H7 (cell line): ENCODE measurements at regions not wholly inside any gene's neighbourhood (a gene's known extent, or its start where the extent isn't known, plus 50 kb on each side); places are given as distances from the start of the nearest gene placed in this dataset.
A peak's percentile ranks its signal among the peaks of the same experiment; 100 is the strongest.

Source experiments
- DNase-seq: peaks from one replicate; pipeline ENCODE4 v3.0.0; 2012
- H3K27me3 ChIP-seq: 2 replicates; pipeline ENCODE4 v1.6.0; 2011; ENCODE audit warnings: mild to moderate bottlenecking, low read length; ENCODE audit not compliant: control insufficient read depth, insufficient read depth
- H3K36me3 ChIP-seq: replicated peaks from 2 replicates; pipeline ENCODE4 v1.5.1; 2011; ENCODE audit warnings: low read length; ENCODE audit not compliant: control insufficient read depth, insufficient read depth
- H3K4me3 ChIP-seq: 2 replicates; pipeline ENCODE4 v1.5.1; 2011; ENCODE audit warnings: low read depth, mild to moderate bottlenecking, control low read depth, low read length, moderate library complexity; ENCODE audit not compliant: insufficient read depth

GRCh38 chr20:62575976-62576722, 66.2 kb upstream of the SLCO4A1 start:
- H3K27me3 ChIP-seq, result no peaks in the 10 kb centered on the region; the same call in 1 of the 2 replicates
- H3K36me3 ChIP-seq, result no peaks in the 10 kb centered on the region
- DNase-seq, result no peak
- H3K4me3 ChIP-seq, result no peak overlapping the region

- H3K4me3 ChIP-seq, result no peak overlapping the region
Measured at GRCh38 chr20:62576815-62577489, 65.4 kb upstream of the SLCO4A1 start.

DNA sequence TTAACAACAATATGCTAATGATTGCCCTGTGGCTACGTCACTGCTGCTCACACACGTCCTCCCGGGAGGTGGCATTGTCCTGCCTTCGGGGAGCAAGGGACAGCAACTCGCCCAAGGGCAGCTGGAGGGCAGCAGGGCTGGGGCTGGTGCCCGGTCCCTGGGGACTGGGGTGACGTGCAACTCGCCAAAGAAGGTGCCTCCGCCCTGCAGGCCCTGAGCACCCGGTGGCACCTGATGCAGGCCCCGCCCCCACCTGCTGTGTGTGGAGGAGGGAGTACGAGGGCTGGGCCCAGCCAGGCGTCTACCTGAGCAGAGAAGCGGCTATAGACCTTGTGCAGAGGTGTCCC, 64.8 kb upstream of the SLCO4A1 start:
- no peaks in the 10 kb centered on the region for H3K36me3 ChIP-seq
- no peak for DNase-seq
- H3K4me3 ChIP-seq, result no peak overlapping the region
- no peaks in the 10 kb centered on the region; the same call in 1 of the 2 replicates for H3K27me3 ChIP-seq

More at GRCh38 chr20:62576815-62577489, 65.4 kb upstream of the SLCO4A1 start:
- no peaks in the 10 kb centered on the region for H3K36me3 ChIP-seq
- peak; percentile 92 for DNase-seq
- H3K27me3 ChIP-seq, result no peaks in the 10 kb centered on the region; the same call in 1 of the 2 replicates

GRCh38 chr20:62578294-62578897, 63.9 kb upstream of the SLCO4A1 start:
- H3K36me3 ChIP-seq, result no peaks in the 10 kb centered on the region

GRCh38 chr20:62580052-62580451, 62.3 kb upstream of the SLCO4A1 start:
- no peak for DNase-seq
- Histone ChIP-seq H3K4me3 (no peak overlapping the region), H3K27me3 (no peaks in the 10 kb centered on the region; the same call in 1 of the 2 replicates), H3K36me3 (no peaks in the 10 kb centered on the region)

More at GRCh38 chr20:62578294-62578897, 63.9 kb upstream of the SLCO4A1 start:
- no peak overlapping the region for H3K4me3 ChIP-seq
- peak; percentile 79 for DNase-seq
- no peaks in the 10 kb centered on the region; the same call in 1 of the 2 replicates for H3K27me3 ChIP-seq

- no peak overlapping the region for H3K4me3 ChIP-seq
- no peak for DNase-seq
- no peaks in the 10 kb centered on the region for H3K27me3 ChIP-seq
Measured at GRCh38 chr20:62580733-62581132, 61.6 kb upstream of the SLCO4A1 start.

DNA sequence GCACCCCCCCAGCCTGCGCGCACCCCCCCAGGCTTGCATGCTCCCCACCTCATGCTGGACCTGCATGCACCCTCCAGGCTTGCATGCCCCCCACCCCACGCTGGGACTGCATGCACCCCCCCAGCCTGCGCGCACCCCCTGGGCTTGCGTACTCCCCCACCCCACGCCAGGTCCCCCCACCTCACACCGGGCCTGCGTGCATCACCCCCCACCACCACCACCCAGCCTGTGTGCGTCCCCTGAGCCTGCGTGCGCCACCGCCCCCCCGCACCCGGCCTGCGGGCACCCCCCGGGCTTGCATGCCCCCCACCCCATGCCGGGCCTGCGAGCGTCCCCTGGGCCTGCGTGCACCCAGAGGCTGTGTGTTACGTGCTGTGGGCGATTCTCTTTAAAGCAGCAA, 61.0 kb upstream of the SLCO4A1 start:
- Histone ChIP-seq H3K4me3 (no peak overlapping the region), H3K36me3 (no peaks in the 10 kb centered on the region), H3K27me3 (no peaks in the 10 kb centered on the region)
- no peak for DNase-seq

More at GRCh38 chr20:62580733-62581132, 61.6 kb upstream of the SLCO4A1 start:
- no peaks in the 10 kb centered on the region for H3K36me3 ChIP-seq

DNA sequence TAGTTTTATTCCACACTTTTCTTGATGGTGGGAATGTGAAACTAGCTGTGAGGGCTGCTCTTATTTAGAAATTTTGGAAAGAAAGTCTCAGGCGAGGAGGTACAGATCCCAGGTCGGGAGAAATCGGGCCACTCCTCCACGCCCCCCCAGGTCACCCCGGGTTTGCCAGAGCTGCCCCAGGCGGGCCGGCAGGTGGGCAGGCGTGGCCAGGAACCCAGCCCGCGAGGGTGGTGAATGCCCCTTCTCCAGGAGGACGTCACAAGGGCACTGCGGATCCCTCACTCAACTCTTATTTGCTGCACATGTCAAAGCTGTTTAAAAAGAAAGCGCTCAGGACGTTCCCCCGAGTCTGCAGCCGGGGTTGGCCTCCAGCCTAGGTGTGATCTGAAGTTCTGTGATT, 60.5 kb upstream of the SLCO4A1 start:
- no peaks in the 10 kb centered on the region for H3K27me3 ChIP-seq
- DNase-seq, result no peak

DNA sequence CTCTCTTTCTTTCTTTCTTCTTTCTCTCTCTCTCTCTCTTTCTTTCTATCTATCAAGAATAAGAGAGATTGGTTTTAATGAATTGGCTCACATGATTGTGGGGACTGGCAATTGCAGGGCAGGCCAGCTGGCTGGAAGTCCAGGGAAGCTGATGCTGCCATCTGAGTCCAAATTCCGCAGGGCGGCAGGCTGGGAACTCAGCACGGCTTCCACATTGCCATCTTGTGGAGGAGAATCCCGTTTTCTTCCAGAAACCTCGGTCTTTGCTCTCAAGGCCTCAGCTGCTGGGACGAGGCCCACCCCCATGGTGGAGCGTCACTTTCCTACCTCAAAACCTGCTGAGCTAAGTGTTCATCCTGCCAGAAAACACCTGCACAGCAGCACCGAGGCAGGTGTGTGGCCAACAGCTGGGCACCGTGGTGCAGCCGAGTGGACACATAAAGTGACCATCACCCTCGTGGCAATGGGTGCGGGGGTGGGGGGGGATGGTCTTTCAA, 58.8 kb upstream of the SLCO4A1 start:
- DNase-seq, result peak; percentile 82
- no peaks in the 10 kb centered on the region for H3K27me3 ChIP-seq
- H3K4me3 ChIP-seq, result no peak overlapping the region
- no peaks in the 10 kb centered on the region for H3K36me3 ChIP-seq

More for the DNA sequence above, 60.5 kb upstream of the SLCO4A1 start:
- Histone ChIP-seq H3K36me3 (no peaks in the 10 kb centered on the region), H3K4me3 (no peak overlapping the region)

DNA sequence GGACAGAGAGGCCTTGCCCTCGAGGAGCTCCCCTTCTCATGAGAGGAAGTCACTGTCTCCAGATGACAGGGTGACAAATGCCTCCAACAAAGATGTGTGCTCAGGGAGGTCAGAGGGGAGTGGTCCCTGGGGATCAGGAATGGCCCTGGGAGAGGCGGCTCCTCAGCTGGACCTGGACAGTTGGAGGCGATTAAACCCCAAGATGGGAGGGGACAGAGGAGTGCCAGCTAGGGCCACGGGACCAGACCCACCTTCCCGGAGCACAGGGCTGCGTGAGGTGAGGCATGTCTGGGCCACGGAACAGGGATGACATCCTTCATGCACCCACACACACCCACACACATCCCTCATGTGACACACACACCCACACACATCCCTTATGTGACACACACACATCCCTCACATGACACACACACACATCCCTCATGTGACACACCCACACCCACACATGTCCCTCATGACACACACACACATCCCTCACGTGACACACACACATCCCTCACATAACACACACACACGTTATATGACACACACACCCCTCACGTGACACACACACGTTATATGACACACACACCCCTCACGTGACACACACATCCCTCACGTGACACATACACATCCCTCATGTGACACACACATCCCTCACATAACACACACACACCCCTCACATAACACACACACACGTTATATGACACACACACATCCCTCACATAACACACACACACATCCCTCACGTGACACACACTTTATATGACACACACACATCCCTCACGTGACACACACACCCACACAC, 57.4 kb upstream of the SLCO4A1 start:
- DNase-seq, result no peak
- Histone ChIP-seq H3K27me3 (no peaks in the 10 kb centered on the region), H3K4me3 (no peak overlapping the region), H3K36me3 (no peaks in the 10 kb centered on the region)

DNA sequence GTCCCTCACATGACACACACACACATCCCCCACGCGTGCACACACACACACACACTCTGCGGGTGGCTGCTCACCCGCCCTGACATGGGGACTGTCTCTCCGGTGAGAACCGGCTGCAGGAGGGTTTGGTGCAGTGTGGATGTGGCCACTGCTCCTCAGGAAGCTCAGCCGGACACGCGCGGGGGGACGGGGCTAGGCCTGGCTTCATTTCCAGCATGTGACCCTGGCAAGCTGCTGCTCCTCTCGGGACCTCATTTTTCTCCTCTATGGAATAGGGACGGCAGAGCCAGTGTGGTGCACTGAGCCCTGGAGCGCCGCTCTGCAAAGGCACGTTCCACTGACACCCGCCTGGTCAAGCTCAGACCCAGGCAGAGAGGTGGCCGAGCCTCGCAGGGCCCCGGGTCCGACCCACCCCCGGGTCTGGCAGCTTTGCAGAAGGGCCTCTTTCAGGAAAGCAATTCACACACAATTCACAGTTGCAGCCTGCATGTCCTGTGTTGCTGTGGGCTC, 56.8 kb upstream of the SLCO4A1 start:
- Histone ChIP-seq H3K27me3 (no peaks in the 10 kb centered on the region), H3K4me3 (no peak overlapping the region), H3K36me3 (no peaks in the 10 kb centered on the region)
- no peak for DNase-seq

GRCh38 chr20:62586799-62587198, 55.5 kb upstream of the SLCO4A1 start:
- no peak for DNase-seq
- H3K36me3 ChIP-seq, result no peaks in the 10 kb centered on the region
- no peak overlapping the region for H3K4me3 ChIP-seq
- no peaks in the 10 kb centered on the region for H3K27me3 ChIP-seq

DNA sequence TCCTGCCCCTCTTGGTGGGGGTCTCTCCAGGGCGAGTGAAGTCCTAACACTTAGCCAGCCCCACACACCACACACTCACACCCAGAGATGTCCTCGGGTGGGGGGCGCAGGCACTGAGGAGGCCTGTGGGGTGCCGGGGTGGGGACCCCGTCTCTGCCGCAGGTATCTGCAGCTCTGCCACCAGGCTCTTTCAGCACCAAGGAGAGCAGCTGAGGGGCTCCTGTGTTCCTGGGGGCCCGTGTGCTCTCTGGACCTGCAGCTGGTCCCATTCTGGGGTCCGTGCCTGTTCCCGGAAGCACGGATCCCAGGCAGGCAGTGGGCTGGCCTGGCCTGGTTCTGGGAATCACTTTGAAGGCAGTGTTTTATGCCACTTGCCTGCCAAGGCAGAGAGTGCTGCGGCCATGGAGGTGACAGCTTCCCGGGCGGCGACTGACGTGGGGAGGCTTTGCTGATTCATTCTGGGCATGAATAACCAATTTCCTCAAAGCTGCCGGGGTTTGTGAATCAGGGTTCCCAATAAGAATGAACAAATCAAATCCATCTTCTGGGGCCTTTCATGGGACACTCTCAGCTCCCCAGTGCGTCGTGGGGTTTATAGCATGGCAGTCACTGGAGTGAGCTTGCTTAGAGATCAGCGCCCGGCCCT, 54.4 kb upstream of the SLCO4A1 start:
- no peaks in the 10 kb centered on the region for H3K27me3 ChIP-seq
- peak; percentile 94 for DNase-seq
- no peak overlapping the region for H3K4me3 ChIP-seq
- no peaks in the 10 kb centered on the region for H3K36me3 ChIP-seq
